Keratinocyte (primary cell): ENCODE measurements at regions not wholly inside any gene's neighbourhood (a gene's known extent, or its start where the extent isn't known, plus 50 kb on each side); places are given as distances from the start of the nearest gene placed in this dataset.

Experiments used
- CTCF ChIP-seq, 3 experiments: IDR thresholded peaks in 1 of 3; conservative IDR thresholded peaks in 1 of 3; optimal IDR thresholded peaks in 1 of 3; 2 replicates in 2 of 3; 3 replicates in 1 of 3; pipeline versions ENCODE3 to v1.5.1; 2011; ENCODE audit warnings: low read length in 3 of 3, mild to moderate bottlenecking in 3 of 3, moderate library complexity in 2 of 3, control low read depth in 1 of 3, inconsistent platforms in 1 of 3; ENCODE audit not compliant: insufficient read depth in 2 of 3; ENCODE audit errors: extremely low read depth in 1 of 3
- EZH2 ChIP-seq: IDR thresholded peaks from one replicate; pipeline ENCODE4 v1.6.1; 2012; ENCODE audit warnings: inconsistent platforms, mild to moderate bottlenecking, low read length, moderate library complexity

- no peak for TF ChIP-seq EZH2
- TF ChIP-seq CTCF (optimal IDR thresholded peaks at IDR 0.05 in 1 of 3, IDR thresholded peaks at IDR 0.05 in 1 of 3, conservative IDR thresholded peaks at IDR 0.05 in 1 of 3; ENCODE audit: extremely low read depth in 1 of 3, insufficient read depth in 2 of 3, low read length in 3 of 3) = peak in 1 of 3 experiments; percentile 28
Measured at GRCh38 chr1:105137543-105138457, 1388.1 kb downstream of the AMY1C start.
